PC-3 (cell line): ENCODE measurements at regions not wholly inside any gene's neighbourhood (a gene's known extent, or its start where the extent isn't known, plus 50 kb on each side); places are given as distances from the start of the nearest gene placed in this dataset.

Experiments used
- EZH2 ChIP-seq: fragments of 300-600 bp; sonication (generic); IDR thresholded peaks from one replicate; pipeline ENCODE4 v1.6.1; 2017; ENCODE audit warnings: antibody characterized with exemption, mild to moderate bottlenecking, low read length; ENCODE audit not compliant: unreplicated experiment
- TF ChIP-seq, protein P1 (sequence below): fragments of 300-600 bp; sonication (generic); conservative IDR thresholded peaks from 2 replicates; pipeline ENCODE4 v1.5.1; 2017; ENCODE audit warnings: antibody characterized with exemption, low read depth, mild to moderate bottlenecking, low read length

DNA sequence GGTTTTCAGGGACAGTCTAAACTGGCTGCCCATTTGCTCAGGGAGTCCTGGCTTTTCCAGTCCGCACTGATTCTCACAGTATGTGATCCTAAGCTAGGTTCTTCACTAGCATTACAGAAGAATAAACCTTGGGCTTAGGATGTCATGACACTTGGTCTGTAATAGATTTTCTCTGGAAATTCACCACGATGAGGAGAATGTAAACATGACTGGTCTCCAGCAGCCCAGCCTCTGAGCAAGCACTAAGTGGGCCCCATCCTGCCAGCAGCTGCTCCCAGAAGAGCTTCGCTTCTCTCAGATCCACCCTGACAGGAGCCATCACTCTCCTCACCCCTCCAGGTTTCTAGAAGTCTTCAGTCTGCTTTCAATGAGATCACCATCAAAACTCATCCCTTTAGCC is 103.7 kb upstream of the ZPBP start:
- TF ChIP-seq, protein P1, sequence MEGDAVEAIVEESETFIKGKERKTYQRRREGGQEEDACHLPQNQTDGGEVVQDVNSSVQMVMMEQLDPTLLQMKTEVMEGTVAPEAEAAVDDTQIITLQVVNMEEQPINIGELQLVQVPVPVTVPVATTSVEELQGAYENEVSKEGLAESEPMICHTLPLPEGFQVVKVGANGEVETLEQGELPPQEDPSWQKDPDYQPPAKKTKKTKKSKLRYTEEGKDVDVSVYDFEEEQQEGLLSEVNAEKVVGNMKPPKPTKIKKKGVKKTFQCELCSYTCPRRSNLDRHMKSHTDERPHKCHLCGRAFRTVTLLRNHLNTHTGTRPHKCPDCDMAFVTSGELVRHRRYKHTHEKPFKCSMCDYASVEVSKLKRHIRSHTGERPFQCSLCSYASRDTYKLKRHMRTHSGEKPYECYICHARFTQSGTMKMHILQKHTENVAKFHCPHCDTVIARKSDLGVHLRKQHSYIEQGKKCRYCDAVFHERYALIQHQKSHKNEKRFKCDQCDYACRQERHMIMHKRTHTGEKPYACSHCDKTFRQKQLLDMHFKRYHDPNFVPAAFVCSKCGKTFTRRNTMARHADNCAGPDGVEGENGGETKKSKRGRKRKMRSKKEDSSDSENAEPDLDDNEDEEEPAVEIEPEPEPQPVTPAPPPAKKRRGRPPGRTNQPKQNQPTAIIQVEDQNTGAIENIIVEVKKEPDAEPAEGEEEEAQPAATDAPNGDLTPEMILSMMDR, result no peak
- no peak for TF ChIP-seq EZH2
